ENCODE measurements at regions not wholly inside any gene's neighbourhood (a gene's known extent, or its start where the extent isn't known, plus 50 kb on each side); places are given as distances from the start of the nearest gene placed in this dataset.
"Not testable (repeated sequence)": the region's sequence is repeated elsewhere in the genome, so short reads cannot be mapped to it uniquely, and the experiment has no call there.

DNA sequence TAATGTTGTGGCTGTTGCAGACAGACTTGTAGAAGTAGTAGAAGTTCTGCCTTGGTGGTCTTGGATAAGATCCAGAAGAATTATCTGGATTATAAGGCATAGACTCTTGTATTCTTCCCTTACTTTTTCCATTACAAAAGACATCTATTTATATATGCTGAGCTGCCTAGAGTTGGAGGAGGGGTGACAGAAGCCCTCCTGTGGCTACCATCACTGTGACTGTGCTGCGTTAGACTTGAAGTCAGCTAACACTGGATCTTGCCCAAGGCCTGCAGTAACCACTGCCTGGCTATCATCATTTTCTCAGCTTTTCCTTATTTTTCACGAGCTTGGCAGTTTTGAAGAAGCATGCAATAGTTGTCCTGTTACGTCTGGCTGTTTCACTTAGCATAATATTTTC is 684.8 kb upstream of the BCHE start:
- DNase-seq, result no peak

DNA sequence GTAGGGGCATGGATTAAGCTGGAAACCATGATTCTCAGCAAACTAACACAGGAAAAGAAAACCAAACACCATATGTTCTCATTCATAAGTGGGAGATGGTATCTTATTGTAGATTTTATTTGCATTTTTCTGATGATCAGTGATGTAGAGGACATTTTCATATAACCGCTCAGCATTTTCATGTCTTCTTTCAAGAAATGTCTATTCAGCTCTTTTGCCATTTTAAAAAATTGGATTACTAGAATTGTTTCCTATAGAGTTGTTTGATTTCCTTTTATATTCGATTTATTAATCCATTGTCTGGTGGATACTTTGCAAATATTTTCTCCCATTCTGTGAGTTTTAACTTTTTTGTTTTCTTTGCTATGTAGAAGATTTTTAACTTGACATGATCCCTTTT is 682.2 kb upstream of the BCHE start:
- DNase-seq, result no peak

DNA sequence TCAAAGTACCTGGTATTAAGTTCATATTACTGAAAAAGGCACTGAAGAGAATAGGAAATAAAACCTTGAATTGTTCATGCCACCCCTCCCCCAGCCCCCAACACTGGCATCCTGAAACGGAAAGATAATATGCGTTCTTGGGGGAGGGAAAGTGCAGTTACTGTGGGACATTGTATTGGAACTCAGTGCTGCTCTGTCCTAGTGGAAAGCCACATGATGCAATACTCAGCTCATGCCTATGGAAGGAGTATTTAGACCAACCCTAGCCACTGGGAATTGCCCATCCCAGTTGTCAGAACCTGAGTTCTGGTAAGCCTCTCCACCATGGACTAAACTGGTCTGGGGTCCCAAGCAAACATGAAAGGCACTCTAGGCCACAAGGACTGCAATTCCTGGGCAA is 680.8 kb upstream of the BCHE start:
- no peak for DNase-seq

GRCh38 chr3:166510382-166510781 is 673.2 kb upstream of the BCHE start:
- no peak for DNase-seq

GRCh38 chr3:166500420-166500819 is 663.2 kb upstream of the BCHE start:
- DNase-seq, result not testable (repeated sequence)

- DNase-seq, result no peak
These were observed 662.4 kb upstream of the BCHE start for GRCh38 chr3:166499636-166500035.

- peak; percentile 5 for DNase-seq
These were observed 661.2 kb upstream of the BCHE start for GRCh38 chr3:166498446-166498845.

GRCh38 chr3:166489826-166490225 is 652.6 kb upstream of the BCHE start:
- DNase-seq, result no peak

GRCh38 chr3:166488977-166489672 is 651.9 kb upstream of the BCHE start:
- no peak for DNase-seq

GRCh38 chr3:166484470-166484869 is 647.2 kb upstream of the BCHE start:
- no peak for DNase-seq

- DNase-seq, result no peak
These were observed 644.1 kb upstream of the BCHE start for GRCh38 chr3:166481340-166481739.

DNA sequence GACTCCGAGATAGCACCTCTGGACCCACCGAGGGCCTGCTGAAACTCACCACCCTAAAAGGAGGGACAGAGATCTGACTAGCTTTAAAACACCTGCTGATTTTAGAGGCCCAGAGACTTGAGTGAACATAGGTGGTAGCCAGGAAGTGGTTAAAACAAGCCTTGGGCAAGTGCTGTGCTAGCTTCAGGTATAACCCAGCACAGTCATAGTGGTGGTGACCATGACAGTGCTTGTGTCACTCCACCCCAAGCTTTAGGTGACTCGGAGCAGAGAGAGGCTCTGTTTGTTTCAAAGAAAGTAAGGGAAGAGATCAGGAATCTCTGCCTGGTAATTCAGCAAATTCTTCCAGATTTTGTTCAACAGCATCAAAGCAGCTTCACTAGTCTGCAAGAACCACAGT is 641.1 kb upstream of the BCHE start:
- DNase-seq, result no peak

- no peak for DNase-seq
These were observed 636.3 kb upstream of the BCHE start for GRCh38 chr3:166473501-166473900.

DNA sequence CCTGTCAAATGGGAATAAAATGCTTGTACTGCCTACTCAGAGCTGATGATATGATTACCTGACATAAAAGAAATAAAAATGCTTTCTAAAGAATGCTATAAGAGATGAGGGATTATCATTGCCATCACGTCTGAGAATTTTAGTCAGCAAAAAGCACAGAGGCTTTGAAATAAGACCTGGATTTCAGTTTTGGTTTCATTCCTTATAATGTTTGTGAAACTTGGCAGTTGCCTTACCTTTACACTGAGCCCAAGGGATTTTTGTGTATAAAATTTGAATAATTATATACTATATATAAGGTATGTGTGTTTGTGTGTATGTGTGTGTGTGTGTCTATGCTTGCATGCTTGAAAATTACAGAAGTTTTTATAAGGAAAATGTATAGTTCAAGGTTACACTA is 634.8 kb upstream of the BCHE start:
- DNase-seq, result no peak

GRCh38 chr3:166471074-166471767 is 634.0 kb upstream of the BCHE start:
- DNase-seq, result no peak

DNA sequence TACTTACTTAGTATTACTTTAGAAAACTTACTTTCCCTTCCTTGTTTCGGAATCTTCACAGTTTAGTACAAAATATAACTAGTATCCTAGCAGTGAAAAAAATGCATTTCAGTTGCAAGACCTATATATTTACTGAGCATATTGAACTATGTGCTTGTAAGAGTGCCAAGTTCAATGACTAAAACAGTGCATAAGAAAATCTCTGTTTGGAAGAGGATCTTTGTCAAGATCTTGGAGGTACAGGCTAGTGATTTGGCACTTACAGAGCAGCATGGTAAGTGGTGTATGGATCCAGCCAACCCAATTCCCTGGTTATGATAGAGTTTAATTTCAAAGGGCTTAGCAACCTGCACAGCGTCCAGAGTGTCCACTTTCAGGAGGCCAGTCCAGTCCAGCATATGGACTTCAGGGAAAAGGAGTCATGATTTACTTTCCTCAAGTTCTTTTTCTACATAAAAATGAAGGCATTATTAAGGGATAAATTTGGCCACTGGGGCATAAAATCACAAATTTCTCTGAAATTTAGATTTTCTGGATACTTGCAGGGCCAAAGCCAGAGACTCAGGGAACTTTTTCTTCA is 625.8 kb upstream of the BCHE start:
- DNase-seq, result no peak

- no peak for DNase-seq
These were observed 624.4 kb upstream of the BCHE start for GRCh38 chr3:166461626-166462025.

DNA sequence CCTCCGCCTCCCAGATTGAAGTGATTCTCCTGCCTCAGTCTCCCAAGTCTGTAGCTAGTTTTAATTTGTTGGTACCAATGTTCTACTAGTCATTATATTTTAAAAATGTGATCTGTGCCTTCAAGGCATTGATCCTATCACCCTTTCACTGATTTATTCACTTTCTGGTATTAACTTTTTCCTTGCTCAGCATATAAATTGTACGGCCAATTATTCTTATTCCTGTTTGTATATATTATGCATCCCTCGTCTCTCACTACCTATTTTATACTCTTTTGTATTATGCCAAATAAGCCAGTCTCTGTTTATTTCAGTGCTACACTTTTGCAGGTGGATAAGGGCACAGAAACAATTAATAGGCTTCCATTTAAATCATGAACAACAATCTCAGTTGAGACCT is 620.2 kb upstream of the BCHE start:
- no peak for DNase-seq

GRCh38 chr3:166456286-166456685 is 619.1 kb upstream of the BCHE start:
- DNase-seq, result no peak

- DNase-seq, result no peak
These were observed 618.5 kb upstream of the BCHE start for GRCh38 chr3:166455744-166456143.

GRCh38 chr3:166453478-166453877 is 616.3 kb upstream of the BCHE start:
- DNase-seq, result no peak

DNA sequence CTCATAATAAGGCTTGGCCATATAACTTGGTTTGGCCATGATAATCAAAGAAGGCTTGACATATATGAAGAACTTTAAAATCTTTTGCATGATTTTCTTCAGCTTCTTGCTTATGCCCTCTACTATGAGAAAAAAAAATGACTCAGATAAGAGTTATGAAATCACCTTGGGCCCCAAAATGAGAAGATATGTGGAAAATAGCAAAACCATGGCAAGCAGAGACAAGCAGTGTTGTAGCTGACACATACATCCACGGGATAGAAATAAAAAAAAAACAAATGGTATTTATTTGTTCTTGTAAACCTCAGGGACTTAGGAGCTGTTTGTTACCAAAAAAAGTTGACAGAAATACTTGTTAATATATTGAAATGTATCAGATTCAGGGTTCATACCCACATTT is 614.8 kb upstream of the BCHE start:
- no peak for DNase-seq

GRCh38 chr3:166447513-166447912 is 610.3 kb upstream of the BCHE start:
- no peak for DNase-seq

- no peak for DNase-seq
These were observed 609.8 kb upstream of the BCHE start for GRCh38 chr3:166446986-166447385.
